ENCODE measurements at regions not wholly inside any gene's neighbourhood (a gene's known extent, or its start where the extent isn't known, plus 50 kb on each side); places are given as distances from the start of the nearest gene placed in this dataset.
"Not testable (repeated sequence)": the region's sequence is repeated elsewhere in the genome, so short reads cannot be mapped to it uniquely, and the experiment has no call there.

DNA sequence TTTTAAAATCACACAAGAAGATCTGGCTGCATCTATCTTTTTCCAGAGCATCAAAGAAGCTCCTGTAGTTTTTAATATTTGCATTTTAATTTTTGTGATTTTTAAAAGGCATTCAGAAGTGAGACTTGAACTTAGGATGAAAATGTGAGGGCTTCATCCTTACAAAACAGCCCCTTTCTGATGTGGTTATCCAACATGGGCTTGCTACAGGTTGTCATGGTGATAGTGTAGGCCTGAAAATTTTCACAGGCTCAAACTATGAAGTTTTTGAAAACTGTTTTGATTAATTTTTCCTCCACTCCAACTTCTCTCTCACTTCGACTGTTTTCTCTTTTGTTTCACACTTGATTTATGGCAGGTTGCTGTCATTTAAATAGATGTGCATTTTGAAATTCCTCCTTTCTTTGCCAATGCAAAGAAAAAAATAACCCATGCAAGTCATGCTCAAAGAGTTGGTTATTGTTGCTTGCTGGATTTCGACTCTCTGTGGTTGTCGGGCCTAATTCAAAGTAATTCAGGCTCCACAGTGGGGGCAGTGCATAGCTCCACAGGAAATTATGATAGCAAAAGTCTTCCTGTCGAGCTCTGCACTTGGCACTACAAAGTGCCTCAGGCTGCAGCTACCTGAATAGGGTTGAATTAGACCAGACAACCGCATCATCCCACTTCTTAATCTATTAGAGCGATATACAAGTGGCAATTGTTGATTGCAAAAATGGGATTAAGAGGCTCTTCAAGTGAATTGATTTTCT lies 201.0 kb upstream of the GPR101 start:
- no peak for ATAC-seq

DNA sequence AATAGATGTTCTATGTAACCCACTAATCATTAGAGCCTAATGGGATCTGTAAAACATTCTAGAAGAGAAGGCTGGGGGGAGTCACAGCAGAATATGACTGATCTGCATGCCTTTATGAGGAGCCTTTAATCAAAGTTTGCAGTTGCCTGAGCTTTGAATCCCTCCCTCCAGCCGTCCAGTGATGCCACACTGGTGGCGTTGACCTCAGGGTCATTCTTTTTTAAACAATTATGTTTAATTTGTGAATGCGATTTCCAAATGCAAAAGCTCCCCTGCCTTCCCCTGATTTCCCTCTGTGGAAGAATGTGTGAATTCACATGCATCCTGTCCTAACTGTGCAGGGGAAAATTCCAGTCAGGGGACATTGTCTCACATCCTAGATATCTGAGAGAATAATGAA lies 199.7 kb upstream of the GPR101 start:
- intact Hi-C loops (cut with DNase I, micrococcal nuclease): no loop called here
- DNase-seq (no peak), ATAC-seq (no peak)

More for the DNA sequence above, 201.0 kb upstream of the GPR101 start:
- DNase-seq: no peak
- intact Hi-C loops (cut with DNase I, micrococcal nuclease): no loop called here

DNA sequence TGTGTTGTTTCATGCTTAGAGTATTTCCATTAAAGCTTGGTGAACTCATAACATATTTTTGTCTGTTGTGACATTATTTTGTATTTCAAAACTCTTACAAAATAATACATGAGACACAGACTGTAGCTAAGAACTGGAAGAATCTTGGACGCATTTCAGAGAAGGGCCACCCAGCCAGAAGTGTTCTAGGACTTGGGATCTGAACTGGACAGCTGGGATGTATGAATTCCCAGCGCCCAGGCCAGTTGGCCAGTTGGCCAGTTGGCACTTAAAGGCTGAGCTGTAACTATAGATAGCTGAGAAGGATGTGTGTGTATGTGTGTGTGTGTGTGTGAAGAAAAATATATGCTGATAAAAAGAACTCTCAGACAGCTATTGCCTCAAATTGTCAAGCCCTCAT lies 193.4 kb upstream of the GPR101 start:
- DNase-seq: no peak
- ATAC-seq: no peak
- intact Hi-C loops (cut with DNase I, micrococcal nuclease): no loop called here

DNA sequence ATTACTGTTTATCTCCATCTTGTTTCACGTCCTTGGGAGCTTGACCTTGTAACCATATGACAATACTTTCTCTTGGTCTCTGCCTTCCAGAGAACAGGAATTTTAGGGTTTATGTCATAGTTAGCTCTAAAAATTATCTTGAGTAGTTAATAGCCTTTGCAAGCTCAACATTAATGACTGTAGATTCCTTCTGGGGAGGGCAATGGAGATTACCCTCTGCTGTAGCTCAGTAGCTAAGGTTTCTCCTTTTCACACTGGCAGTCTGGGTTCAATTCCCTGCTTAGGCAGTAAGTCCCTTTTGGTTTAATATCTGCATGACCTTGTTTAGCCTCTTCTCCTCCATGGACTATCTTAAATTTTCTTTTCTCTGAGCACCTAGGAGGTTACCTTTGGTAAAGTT lies 181.7 kb upstream of the GPR101 start:
- ATAC-seq (no peak), DNase-seq (no peak)
- intact Hi-C loops (cut with DNase I, micrococcal nuclease): no loop called here

DNA sequence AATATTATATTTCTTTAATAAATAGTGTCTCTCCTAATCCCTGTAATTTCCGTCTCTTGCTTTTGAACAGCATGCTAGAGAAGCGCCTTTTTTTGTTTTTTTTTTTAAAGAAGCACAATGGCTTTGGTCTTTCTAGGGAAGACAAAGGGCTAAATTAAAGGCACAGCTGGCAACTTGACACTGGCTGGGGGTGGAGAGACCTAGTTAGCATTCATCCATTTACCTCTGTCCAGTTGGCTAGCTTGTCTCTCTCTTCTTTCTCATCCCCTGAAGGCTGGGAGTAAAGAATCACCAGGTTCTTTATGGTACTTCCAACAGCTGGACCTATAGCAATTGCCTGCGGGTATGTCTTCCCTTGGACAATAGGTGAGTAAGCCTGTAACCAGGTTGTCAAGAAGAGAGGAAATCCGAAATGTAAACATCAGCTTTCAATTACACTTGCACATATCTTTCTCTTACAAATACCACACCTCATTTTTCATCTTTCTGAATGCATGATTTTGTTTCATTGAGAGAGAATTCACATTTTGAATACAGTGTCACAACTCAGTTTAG lies 178.4 kb upstream of the GPR101 start:
- no peak for ATAC-seq
- intact Hi-C loops (cut with DNase I, micrococcal nuclease): no loop called here
- DNase-seq: no peak

DNA sequence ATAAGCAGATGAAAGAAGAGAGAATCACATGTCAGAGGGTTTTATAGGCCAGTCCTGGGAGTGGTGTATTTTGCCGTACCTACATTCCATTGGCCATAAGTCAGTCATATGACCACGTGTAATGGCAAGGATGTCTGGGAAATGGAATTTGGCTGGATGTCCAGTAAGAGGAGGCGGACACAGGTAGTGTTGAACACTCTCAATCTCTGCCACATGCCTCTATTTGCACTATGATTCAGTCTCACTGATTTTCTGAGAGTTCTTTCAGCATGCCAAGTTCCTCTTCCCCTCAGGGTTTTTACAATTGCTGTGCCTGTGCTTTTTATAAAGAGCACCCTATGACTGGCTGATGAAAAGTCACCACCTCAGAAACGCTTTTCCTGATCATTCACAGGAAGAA lies 164.2 kb upstream of the GPR101 start:
- DNase-seq (no peak), ATAC-seq (no peak)

DNA sequence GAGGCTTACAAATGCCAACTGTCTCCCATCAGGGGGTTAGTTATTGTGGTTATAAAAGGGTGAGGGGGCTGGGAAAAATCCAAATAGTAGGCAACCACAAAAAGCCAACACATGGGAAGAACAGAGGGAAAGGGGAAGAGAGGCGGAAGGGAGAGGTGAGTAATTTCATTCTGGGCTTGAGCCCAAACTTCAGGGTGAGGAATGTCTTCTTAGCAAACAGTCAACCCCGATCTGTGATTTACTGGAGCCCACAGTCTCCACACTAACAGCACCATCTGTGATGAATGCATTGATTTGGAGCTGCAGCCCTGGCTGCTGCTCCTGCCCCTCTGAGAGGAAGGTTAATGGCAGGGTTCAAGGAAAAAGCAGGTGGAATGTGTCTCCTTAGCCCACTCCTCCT lies 162.2 kb upstream of the GPR101 start:
- ATAC-seq (no peak), DNase-seq (no peak)
- intact Hi-C loops (cut with DNase I, micrococcal nuclease): no loop called here

More for the DNA sequence above, 164.2 kb upstream of the GPR101 start:
- intact Hi-C loops (cut with DNase I, micrococcal nuclease): no loop called here

DNA sequence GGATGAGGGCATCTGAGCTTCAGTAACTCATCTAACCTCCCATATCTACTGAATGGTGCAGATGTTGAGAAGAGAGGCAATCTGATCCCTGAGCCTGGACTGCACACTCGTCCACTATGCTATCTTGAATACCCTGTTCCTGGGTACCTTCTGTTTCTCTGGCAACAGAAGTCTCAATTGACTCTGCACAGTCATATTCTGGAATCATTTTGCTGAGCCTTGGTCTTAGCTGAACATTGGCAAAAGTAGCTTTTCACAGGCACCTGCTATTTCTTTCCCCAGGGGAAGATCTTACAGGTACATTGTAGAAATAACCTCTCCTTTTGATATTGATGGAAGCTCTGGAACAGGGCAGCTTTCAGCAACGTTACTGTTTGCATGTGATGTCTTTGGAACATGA lies 161.5 kb upstream of the GPR101 start:
- ATAC-seq (no peak), DNase-seq (no peak)
- intact Hi-C loops (cut with DNase I, micrococcal nuclease): no loop called here

DNA sequence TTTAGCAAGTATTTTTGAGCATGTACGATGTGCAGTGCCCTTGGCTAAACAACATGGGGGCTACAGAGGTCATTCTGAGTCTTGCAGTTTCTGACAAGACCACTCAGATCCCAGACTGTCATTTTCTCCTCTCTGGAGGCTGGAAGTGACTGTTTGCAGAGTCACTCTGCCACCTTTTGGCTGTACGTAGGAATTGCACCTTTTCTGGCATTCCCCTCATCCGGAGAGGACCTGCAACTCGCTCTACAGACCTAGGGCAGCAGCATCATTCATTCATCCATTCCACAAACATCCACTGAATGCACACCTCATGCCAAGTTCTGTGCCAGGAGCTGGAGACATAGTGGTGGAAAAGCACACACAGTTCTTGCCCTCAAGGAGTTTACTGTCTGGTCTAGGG lies 160.4 kb upstream of the GPR101 start:
- no peak for ATAC-seq
- intact Hi-C loops (cut with DNase I, micrococcal nuclease): no loop called here
- DNase-seq: peak in 1 of 2 donors; percentile 16

DNA sequence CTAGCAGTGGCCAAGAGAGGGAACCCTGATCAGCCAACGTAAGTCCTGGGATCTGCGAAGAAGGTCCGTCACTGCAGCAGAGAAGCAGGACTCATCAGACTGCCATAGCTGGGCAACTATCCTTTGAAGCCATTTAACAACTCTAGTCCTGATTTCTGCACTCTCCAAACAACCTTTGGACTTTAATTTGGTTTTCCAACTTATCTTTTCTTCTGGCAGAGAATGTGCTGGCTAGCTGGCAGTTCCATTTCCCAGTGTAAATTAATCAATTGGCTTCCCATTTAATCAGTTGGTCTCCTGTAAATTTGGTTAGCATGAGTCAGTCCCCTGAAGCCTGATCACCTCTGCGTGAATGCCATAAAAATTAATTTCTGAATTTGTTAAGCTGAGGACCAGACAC lies 153.7 kb upstream of the GPR101 start:
- intact Hi-C loops (cut with DNase I, micrococcal nuclease): no loop called here
- no peak for DNase-seq
- no peak for ATAC-seq

DNA sequence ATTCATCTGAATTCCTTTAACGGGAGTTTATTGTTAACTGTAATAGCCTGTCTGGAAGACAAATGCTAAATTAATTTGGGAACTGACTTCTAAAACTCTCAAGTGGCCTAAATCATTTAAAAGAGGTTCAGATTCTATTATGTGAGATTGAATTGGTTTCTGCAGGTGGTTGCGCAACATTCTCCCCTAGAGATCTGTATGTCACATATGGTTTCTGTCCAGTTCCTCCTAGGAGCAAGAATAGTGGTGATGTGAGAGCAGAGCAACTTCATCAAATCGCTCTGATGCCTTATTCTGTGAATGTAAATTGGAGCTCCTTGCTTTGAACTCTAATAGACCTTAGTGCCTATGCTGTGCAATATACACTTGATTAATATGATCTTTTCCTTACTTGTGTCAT lies 144.6 kb upstream of the GPR101 start:
- intact Hi-C loops (cut with DNase I, micrococcal nuclease): no loop called here
- ATAC-seq: no peak
- DNase-seq: no peak

DNA sequence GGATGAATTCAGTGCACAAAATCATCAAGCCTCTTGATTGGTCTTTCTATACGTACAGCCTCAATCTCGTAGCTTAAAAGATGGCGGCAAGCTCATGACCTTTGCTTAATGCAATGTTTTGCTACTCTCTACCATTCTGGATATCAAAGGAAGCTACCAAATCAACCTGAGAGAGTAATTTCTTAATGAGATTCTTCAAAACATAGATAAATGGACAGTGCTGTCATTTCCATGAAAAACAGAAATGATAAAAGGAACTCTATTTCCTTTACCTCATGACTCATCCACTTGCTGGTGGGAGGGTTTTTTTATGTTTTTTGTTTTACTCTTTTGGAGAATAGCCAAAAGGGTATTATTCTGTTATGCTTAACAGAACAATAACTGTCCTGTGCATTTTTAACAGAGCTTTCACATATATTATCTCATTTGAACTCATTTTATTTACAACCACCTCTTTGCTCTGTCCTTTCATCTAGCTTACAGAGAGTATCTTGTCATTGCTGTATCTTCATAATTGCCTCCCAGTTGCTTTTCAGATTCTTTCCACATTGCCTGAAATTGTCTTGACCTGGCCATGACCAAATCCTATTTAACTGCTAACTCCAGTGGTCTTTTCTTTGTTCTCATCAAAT lies 138.6 kb upstream of the GPR101 start:
- ATAC-seq: no peak
- DNase-seq: no peak
- intact Hi-C loops (cut with DNase I, micrococcal nuclease): no loop called here

DNA sequence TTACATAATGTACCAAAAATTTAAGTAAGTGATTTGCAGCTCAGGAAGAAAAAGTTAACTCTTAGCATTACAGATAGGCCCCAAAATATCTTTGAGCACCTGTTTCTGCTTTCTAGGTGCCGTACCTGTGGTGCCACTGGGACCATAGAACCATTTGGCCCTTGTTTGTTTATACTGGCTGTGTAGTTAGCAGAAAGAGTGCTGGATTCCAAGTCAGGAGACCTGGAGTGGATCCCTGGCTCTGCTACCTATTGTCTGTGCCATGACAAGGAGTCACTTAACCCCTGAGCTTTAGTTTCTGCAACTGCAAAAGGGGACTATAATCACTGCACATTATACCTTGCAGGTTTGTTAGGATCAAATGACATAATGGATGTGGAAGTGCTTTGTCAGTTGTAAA lies 137.8 kb upstream of the GPR101 start:
- DNase-seq: no peak
- intact Hi-C loops (cut with DNase I, micrococcal nuclease): no loop called here
- no peak for ATAC-seq

DNA sequence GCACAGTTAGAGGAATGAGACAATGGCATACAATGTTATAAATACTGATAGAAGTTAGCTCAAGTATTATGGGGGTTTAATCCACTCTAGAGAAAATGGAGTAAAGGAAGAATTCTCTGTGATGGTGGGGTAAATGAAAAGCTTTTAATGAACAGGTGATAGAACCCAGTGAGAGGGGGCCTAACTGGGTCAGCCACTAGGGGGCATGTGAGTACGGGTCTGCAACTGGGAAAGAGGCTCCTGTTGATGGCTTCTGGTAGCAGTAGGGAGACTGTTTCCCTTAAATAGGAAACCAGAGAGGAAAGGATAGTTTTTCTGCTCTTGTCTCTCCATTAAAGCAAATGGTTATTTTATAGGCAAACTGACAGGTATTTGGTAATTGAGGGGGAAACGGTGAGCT lies 132.8 kb upstream of the GPR101 start:
- ATAC-seq (no peak), DNase-seq (no peak)
- intact Hi-C loops (cut with DNase I, micrococcal nuclease): no loop called here

DNA sequence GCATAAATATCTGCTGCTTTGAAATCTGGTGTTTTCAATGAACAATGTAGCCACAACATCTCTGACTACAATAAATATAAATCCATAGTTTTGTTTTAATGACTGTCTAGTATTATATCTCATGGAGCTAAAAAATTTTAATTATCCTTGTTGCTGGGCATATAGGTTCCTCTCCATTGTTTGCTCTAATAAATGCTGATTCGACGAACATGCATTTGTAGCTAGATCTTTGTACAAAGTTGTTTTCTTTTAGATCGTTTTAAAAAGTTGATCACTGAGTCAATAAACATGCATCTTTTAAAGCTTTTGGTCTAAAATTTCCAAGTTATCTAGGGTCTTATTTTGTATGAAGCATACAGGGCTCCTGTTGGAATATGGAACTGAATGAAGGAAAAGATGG lies 130.5 kb upstream of the GPR101 start:
- DNase-seq: no peak
- ATAC-seq: no peak
- intact Hi-C loops (cut with DNase I, micrococcal nuclease): no loop called here

DNA sequence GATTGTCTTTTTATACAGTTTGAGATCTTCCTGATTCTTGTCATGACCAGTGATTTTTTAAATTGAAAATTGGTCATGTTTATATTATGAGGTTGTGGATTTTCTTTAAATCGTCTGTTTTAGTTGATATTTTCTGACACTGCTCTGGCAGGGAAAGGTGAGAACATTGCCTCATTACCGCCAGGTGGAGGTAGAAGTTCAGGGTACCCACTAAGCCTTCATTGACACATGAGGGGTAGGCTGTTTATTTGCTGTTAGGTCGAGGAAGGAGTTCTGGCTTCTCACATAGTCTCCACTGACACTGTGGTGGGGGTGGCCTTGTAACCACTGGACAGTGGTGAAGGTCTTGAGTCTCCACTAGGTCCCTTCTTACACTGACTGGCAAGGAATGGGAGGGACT lies 117.6 kb upstream of the GPR101 start:
- ATAC-seq: no peak
- no peak for DNase-seq
- intact Hi-C loops (cut with DNase I, micrococcal nuclease): no loop called here

DNA sequence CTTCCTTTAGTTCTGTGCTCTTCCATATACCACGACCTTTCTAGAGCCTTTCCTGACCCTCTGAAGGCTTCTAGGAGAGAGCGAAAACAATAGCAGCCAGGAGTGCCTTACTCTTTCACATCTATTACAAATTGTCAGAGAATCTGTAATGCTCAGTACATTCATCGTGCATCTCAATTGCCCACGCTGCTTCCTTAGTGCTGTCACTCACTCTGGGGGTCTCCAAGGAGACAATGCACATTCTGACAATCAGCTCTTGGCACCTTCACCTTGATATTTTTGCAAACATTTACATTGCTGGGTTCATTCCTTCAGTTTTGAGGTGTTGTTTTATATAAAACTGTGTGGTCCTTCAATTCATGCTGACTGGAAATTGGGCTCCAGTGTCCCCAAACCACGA lies 110.1 kb upstream of the GPR101 start:
- no peak for ATAC-seq
- no peak for DNase-seq
- intact Hi-C loops (cut with DNase I, micrococcal nuclease): no loop called here

DNA sequence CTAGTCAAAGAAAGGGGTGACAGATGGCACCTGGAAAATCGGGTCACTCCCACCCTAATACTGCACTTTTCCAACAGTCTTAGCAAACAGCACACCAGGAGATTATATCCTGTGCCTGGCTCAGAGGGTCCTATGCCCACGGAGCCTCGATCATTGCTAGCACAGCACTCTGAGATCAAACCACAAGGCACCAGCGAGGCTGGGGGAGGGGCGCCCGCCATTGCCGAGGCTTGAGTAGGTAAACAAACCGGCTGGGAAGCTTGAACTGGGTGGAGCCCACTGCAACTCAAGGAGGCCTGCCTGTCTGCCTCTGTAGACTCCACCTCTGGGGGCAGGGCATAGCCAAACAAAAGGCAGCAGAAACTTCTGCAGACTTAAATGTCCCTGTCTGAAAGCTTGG lies 88.9 kb upstream of the GPR101 start:
- ATAC-seq; intact Hi-C loops (cut with DNase I, micrococcal nuclease): not testable (repeated sequence)

DNA sequence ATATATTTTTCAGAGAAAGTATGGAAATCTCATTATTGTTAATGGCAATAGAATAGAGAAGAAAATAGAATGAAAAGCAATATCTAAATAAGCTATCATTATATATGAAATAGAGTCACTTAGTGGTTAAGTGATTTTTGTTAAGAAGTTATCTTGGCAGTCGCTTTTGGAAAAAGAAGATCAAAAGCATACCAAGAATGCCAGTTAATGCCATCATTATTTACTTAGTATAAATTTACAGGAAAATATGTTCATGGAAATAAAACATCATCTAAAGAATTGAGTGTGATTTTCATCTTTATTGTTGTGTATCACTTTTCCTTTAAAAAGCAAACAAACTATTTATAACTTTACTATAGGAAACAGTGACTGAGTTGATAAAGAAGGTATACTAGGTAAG lies 85.3 kb upstream of the GPR101 start:
- intact Hi-C loops (cut with DNase I, micrococcal nuclease): no loop called here
- no peak for DNase-seq
- ATAC-seq: no peak

More for the DNA sequence above, 88.9 kb upstream of the GPR101 start:
- DNase-seq: not testable (repeated sequence)

DNA sequence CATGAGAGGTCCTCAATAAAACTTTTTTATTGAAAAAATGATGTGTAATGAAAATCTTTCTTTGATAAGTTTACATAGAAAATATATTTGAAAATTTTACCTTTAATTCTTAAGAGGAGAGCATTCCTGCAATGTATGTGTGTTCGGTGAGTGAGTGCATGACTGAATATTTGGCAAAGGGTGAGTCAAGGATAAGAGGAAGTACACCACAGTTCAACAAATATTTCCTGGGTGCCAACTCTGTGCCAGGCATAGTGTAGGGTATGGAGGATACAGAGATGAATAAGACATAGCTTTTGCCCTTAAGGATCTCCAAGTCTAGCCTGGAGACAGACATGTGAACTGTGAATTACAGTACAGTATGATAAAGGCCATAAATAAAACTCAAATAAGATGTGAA lies 84.7 kb upstream of the GPR101 start:
- intact Hi-C loops (cut with DNase I, micrococcal nuclease): no loop called here
- no peak for DNase-seq
- no peak for ATAC-seq

DNA sequence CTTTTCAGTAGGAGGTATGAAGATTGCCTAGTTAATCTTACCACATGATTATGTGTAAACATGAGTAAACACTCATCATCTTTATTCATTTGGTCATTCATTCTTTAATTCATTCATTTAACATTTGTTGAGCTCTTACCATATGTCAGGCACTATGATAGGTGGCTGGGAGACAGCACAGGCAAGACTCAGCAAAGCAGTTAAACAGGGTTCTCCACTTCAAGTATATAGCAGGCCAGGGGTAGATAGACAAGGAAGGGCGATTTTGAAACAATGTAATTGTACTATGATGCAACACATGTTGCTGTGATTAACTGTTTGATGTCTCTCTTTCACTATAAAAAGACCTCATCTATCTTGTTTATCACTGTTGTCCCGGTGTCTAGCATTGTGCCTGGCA lies 84.3 kb upstream of the GPR101 start:
- intact Hi-C loops (cut with DNase I, micrococcal nuclease): no loop called here
- DNase-seq (no peak), ATAC-seq (no peak)

All from left colon (tissue), 2 donors.